Myocyte (in vitro differentiated cells): ENCODE measurements at regions not wholly inside any gene's neighbourhood (a gene's known extent, or its start where the extent isn't known, plus 50 kb on each side); places are given as distances from the start of the nearest gene placed in this dataset.

Source experiments
- DNase-seq: peaks from one replicate; pipeline ENCODE4 v3.0.0-alpha.2; 2012; ENCODE audit warnings: low read depth

DNA sequence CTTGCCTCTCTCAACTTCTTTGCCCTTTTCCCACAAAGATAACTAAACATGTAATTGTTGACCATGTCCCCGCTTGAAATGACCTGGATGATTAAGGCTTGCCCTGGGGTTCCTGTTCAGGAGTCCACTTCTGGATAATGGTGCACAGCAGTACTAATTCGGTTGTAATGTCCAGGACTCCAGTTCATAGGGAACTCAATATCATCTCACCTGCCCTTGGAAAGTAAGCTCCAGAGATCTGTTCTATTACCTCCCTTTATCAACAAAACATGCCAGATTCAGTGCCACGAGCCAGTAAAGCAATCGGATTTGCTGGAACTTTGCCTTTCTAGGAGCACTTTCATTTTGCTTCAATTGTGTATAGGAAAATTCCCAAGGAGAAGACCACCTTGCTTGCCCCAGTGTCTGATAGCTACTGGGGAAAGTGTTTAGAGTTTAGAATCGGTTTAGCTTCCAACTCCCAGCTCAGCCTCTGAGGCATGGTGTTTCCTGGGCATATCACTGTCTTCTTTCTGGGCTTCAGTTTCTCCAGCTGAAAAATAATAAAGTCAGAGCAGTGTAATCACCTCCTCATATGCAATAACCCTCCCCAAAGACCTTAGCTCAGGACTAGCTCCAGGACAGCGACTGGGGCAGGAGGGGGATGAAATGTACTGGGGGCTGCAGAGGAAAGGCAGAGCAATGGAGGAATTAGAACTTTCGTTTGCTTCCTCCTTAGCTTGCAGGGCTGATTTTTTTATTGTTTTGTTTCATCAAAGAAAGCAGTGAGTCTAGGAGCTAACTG, 162.6 kb upstream of the CYRIA start:
- DNase-seq, result no peak

DNA sequence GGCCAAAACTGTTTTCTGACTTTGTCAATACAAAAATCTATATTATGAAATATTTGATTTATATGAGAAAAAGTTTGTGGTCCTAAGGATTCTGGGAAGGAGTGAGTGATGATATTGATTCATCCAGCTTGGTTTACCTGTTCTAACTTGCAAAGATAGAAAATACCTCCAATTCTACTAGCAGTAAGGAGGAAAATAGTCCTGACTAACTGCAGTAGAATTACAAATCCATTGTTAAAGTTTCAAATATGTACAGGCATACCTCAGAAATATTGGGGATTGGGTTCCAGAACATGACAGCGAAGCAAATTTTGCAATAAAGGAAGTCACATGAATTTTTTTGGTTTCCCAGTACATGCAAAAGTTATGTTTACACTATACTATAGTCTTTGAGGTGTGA, 158.8 kb upstream of the CYRIA start:
- no peak for DNase-seq

DNA sequence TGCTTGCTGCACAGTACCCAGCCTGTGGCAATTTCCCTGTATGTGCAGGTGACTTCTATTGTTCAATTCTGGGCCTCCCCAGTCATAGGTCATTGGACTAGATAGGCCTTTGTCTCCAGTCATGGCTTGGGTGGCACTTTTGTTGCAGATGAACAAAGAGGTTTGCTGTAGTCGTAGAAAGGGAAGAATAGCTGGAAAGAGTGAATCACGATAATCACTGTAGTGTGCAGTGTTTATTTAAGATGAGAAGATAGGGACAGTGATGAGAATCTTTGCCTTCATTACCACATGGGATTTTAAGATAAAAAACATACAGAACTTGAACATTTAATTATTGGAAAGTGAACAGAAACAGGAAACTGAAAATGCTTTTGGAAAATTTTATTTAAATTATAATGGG, 156.1 kb upstream of the CYRIA start:
- DNase-seq, result no peak

DNA sequence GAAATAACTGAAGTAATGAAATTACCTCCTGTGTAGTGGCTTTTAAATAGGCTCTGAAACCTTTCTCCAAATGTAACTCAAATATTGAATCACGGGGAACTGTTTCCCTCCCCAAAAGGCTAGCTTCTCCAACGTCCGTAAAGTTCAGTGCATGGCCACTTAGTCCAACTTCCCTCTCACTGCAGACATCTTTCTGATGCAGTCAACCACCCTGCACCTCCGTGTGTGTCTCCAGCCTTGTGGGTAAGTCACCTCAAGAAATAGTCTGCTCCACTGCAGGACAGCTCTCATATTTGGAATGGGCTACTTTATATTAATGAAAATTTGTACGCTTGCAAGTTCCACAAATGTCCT, 152.5 kb upstream of the CYRIA start:
- no peak for DNase-seq

DNA sequence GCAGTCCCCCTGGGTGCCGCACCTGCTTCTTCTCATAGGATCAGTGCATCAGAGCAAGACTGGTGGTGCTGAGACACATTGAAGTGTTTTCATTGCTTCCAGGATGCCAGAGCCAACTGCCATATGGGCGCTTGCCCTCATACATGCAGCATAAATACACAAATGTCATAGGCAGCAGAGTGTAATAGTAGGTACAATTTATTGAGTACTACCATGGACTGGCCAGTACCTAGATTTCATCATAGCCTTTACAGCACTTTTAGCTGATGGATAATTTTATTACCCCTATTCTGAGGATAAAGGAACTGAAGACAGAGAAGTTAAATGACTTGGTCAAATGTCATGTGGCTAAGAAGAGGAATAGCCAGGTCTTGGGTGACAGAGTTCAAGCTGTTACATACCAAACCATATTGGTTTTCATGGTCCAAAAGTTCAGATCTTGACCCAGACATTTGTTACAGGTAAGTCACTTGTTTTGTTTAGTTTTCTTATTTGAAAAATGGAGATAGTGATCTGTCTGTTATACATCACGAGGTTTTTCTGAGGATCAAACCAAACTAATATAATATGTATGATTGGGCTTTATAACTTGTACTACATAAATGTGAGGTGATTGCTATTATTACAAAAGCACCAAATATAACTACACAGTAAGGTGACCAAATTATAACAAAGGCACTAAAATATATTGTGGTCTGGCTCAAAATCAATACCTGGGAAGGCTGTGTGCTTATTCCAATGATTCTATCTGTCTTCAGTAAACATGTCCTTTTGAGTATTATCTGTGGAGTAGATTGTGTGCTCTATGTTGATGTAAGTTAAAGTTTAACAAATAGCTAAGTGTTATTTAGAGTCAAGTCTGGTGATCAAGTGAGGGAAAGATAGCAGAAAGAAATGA, 151.9 kb upstream of the CYRIA start:
- DNase-seq, result no peak

DNA sequence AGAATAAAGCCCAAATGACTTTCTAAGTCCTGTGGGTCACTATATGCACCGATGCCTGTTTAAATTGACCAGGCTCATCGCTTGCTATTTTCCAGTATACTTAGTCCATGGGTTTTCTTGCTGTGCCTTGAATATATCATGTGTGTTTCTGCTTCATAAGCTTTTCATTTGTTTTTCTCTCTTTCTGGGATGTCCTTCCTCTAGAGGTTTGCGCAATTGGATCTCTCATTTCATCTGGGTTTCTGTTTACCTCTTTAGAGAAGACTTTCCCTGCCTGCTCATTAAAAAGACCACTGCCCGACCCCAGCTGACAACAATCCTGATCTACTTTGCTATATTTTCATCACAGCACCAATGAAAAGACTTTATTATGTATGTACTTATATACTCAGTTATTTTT, 150.9 kb upstream of the CYRIA start:
- no peak for DNase-seq

DNA sequence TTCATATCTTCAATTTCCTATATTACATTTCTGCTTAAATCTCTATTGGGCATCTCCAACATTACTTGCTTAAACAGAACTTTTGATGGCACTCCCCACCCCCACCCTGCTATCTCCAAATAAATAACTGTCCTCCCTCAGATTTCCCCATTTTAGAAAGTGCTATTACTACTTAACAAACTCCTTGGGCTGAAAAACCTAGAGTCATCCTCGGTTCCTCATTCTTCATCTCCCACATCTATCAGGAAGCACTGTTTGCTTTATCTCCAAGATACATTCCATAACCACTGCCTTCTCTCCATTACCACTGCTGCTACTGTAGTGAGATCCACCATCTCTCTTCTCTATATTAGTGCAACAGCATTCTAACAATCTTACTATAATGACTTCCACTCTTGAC, 150.4 kb upstream of the CYRIA start:
- DNase-seq, result no peak

DNA sequence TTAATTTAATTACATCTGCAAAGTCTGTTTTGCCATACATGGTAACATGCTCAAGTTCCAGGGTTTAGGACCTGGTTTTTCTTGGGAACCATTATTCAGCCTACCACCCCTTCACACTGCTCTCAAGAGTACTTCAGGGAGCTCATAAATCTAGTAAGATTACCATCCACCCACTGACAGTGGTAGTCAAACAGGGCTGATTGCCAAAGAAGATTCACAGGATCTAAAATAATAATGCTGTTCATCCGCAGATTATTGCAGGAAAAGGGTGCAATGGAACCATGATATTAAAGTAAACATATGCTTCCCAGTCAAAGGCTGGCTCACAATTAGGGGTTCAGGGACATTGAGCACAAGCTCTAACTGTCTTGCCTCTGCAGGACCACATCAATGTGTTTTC, 148.0 kb upstream of the CYRIA start:
- DNase-seq, result no peak

DNA sequence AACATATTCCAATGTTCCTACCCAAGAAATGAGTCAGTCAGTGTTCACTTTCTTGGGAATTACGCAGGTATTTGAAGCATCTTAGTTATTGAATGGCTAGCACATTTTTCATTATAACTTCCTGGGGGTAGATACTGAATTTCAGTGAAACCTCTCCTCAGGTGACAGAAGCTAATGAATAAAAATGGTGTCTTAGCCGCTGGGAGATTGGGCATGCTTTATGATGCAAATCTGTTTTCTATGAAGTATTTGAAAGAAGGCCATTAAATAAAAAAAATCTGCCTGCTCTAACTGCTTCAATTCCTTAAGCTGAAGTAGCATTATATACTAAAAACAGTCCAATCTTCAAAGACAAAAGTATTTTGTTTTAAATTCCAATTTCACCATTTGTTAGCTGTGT, 132.8 kb upstream of the CYRIA start:
- DNase-seq, result no peak

DNA sequence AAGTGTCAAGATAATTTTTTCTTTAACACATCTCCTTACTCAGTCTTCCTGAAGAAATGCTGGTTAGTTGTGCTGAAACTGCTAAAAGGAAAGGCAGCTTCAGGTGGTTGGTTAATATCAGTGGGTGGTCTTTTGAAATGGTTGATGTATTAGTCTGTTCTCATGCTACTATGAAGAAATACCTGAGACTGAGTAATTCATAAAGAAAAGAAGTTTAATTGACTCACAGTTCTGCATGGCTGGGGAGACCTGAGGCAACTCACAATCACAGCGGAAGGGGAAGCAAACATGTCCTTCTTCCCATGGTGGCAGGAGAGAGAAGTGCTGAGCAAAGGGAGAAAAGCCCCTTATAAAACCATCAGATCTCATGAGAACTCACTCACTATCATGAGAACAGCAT, 125.9 kb upstream of the CYRIA start:
- DNase-seq, result no peak

DNA sequence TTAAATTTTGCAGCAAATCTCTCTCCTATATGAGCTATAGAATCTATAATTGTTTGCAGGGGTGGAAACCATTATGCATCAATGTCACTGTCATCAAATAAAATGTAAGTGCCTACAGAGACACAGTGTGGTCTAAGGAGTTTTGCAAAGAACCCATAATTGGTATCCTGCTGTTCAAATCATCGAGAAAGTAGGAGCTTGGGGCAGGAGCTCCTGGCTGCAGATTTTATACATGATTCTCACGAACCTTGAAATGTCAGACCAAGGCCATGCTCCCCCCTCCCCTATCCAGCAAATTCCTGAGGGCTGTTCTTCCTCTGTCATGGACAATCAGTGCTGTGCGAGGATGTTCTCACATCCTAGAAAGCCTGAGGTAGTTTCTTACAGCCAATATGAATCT, 119.5 kb upstream of the CYRIA start:
- no peak for DNase-seq

DNA sequence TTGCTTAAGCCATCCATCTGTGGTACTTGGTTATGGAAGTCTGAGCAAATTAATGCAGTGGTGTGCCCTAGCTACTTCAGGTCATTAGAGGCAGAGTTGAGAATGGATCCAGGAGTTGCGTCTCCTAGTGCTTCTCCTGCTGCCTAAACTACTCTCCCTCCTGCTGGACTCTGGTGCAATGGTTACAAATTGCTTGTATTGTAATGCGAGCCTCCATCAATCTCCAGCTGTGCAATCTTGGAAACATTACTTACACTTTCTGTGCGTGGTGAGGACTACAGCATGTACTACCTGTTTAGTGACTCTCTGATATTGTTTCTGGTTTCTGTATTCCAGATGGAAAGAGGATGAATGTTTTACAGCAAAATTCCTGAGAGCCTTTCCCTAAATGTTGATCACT, 119.0 kb upstream of the CYRIA start:
- no peak for DNase-seq

DNA sequence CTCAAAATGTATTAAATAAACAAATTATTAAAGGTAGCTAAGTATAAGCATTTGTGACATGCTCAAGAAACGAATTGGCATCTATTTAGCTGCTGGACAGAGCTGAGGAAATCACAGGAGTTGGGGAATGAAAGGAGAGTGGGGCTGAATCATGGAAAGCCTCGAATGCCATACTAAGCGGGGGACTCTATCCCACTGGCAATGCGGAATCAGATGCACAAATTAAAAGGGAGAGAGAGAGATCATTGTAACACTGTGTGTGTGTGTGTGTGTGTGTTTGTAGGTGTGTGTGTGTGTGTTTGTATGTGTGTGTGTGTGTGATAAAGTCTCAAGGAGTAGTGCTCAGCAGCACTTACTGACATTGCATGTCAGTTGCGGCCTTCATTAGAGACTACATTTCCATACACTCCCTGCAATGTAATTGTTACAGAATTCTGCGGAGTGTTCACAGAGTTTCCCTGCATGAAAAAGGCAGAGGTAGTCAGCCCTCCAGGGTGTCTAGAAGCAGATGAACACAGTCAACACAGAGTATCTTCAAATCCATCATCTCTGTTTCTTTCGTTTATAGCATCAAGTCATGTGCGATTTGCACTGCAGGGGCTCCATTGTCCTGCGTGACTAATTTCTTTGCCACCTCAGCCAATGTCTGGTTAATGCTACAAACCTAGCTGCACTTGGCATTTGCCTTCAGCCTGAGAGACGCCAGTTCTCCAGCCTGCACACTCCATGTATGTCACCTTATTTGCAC, 111.7 kb upstream of the CYRIA start:
- DNase-seq, result no peak

DNA sequence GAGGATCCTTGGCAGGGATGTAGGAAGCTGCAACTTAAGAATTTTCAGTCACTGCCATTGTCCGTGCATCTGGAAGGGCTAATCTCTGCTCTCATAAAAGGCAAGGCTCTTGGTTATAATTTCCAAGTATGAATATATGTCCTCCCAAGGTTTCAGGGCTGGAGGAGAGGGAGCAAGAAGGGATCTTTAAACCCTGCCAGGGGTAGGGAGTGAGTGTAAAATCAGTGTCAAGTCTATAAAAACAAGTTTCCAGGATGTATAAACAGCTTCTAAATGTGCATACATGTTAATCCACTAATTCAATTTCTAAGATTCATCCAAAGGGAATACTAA, 110.2 kb upstream of the CYRIA start:
- no peak for DNase-seq

DNA sequence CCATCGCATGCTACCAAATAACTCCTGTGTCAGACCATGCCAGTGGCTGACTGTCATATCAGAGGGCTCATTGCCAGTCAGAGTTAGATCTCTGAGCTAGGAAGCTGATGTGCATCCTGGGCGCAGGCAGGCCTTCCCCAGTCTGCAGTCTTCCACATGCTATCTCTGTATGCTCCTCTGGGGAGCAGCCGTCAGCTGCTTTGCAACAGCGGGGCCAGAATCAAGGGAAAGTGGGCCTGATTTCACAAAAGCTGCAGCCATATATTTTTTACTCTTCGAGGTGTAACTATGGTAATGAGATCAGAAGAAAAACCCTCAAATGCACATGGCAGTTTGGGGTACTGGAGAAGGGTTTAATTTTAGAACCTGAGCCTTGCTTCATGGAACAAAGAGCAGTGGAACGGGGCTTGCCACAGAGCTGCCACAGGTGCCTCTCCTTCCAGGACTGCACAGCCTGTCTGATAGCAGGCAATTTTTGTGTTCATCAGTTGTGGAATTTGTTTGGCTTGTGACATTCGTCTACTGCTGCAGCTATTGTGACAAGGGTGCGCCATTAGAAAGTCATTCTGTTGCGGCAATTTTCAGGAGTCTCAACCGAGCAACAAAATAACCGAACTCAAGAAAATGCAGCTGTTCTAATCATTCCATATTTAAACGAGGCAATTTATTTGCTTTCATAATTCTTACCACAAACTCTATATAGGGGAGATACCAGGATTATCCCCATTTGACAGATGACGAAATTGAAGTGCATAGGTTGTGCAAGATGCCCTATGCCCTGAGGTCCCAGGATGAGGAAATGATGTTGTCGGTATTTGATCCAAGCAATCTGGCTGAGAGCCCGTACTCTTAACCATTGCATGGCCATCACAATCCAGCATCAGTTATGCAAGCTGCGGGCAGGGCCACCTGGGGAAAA, 109.6 kb upstream of the CYRIA start:
- no peak for DNase-seq

DNA sequence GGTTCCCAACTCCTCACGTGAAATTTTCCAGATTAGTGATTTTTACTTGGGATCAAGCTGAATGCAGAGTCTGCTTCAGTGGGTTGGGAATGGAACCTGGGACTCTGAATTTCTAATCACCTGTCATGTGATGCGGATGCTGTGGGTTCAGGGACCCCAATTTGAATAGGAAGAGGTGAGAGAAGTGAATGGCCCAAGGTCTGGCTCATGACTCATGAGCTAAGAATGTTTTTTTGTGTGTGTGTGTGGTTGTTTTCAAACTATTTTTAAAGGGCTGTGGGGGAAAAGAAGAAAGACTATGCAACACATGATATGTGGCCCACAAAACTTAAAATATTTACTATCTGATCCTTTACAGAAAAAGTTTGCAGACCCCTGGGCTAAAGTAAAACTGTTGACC, 108.5 kb upstream of the CYRIA start:
- DNase-seq, result peak; percentile 36

DNA sequence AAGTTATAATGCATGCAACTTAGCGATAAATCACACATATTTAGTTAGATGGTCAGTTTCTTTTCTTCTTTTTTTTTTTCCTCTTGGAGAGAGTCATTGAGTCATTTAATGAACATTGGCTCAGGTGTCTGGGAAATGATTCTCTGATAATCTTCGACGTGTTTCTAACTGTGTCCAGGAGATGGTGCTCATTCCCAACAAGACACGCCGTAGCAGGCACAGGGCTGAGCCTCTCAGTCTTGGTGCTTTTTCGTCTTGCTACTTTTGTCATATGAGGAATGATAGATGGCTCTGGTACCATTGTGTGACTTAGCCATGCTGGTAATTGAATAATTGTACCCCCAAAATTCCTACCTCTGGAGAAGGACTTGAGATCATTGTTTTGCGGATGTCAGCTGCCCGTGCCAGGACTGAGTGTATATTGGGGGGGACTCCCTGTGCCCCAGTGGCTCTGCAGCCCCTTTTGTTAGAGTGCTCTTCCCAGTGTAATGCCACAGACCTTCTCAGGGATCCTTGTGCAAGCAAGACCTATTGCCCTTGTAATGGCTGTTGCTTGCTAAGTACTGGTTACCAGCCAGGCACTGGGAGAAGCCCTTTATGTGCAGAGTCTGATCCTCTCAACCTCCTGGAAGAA, 107.6 kb upstream of the CYRIA start:
- DNase-seq, result peak; percentile 66

DNA sequence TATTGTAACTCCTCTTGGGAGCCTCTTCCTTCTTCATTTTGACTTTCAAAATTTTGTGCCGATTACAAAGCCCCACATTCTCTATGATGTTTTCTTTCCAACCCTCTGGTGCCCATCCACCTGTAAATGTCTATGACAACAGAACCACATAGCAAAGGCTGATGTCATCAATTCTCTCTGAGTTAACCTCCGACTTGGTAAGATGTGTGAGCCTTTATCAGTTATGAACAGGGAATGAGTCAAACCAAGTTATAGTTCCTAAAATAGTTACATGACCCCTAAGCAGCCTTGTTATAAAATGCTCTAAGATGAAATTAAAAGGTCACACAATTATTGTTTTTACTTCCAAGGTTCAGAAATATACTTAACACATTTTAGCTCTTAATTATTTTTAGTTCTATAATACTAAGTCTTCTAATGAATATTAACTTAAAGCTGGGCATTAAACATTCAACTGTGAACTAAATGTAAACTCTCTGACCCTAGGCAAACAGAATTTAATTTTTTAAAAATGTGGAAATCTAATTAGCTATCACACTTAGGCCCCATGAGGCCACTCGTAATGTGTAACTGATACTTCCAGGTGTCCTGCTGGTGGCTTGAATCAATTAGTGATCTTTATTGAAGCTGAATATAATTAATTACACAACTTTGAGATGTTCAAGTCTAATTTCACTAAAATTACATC, 102.3 kb upstream of the CYRIA start:
- no peak for DNase-seq

DNA sequence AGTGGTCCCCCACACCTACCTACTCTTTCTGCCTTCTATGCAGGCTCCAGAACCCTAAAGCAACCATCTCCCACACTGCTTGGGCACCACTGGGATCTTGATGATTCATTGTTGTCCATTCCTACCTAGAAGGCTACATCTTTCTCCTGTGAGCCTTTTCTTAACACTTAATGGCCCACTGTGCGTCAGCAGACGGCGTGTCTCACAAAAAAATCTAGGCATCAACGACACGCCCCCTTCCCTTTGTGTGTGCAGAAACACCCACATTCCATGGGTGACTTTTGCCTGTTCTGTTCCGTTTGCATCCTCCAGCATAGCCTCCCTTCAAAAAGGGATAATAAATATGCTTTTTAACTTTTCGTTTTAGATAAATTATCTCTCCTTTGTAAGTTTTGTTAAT, 99.7 kb upstream of the CYRIA start:
- DNase-seq, result no peak

DNA sequence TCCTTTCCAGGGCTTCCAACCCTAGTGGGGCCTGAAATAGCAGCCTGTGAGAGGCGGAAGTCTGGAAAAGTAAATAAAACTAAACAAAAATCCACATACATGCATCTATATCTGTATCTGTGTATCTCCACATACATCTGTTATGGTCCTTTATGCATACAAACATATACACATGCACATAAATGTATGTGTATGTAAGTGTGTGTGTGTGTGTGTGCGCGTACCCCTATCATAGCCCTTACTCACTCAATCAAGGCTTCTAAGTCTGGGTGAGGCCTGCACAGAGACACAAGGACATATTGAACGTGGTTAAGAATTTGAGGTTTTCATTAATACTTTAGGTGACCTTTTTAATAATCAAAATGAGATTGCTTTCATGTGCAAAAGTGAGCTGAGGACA, 98.9 kb upstream of the CYRIA start:
- no peak for DNase-seq
